Activated CD4-positive, alpha-beta T cell treated with anti-CD3 and anti-CD28 coated beads, Interleukin-10, Interleukin-2, amounts not matched to agents 100 ng/mL and 50 ng/mL, durations not matched to agents 16 hours and 8 hours (primary cell): ENCODE measurements at regions not wholly inside any gene's neighbourhood (a gene's known extent, or its start where the extent isn't known, plus 50 kb on each side); places are given as distances from the start of the nearest gene placed in this dataset.

Experiments
- DNase-seq: peaks from one replicate; pipeline ENCODE4 v3.0.0-alpha.2; 2020

DNA sequence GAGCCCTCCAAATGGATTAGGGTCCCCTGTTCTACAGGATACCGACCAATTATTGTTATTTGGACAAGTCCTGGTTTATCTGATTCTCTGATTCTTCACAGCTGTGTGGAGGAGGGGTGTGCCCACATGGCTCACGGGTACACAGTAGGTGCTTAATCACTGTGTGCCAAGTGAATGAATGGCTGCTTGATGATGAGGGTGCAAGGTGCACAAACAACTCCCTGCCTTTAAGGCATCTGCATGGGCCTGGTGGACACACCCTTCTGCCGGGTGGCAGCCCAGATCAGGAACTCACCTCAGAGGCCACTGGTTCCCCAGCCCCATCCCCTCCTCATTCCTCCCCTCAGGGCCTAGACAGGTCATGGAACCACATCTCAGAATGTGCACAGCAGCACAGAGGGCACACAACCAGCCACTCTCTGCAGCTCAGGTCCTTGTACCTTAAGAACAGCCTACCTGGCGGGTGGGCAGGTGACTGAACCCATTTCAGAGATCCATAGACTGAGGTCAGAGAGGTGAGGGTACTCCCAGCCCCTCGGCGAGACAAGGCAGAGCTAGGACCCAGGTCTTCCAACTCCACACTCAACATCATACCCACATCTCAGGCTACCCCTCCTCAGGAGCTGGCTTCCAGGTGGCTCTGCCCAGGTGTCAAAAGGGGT is 50.3 kb downstream of the SHANK2 start:
- DNase-seq, result no peak

DNA sequence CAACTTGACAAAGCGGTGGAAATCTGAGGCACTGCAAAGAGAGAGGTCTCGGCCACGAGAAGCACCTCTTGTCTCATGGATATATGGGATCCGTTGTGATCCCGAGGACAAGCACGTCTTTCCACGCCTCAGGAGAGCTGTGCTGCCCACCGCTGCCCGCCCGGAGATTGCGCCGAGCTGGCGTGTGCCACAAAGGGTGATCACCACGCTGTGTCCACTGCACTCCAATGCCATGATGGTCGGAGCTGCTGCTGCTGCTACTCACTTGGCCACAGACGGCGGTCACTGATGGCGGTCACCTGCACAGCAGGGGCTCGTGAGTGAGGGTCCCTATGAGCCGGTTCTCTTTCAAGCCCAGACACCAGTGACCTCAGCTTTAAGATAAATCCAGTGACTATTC is 51.1 kb downstream of the SHANK2 start:
- DNase-seq, result no peak

DNA sequence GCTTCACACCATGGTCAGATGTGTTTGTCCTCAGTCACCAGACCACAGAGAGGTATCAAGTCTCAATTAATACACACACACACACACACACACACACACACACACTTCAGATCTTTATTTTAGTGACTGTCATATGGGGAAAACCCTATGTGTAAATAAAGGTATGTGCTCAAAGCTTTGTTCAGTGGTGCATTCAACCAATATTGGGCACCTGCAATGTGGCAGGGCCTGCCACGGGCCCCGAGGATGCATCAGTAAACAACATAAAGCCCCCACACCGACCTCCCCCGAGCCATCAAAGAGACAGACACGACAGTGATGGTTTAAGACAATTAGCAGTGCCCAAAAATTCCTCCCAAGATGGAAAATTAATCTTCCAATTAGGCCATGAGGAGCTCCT is 51.6 kb downstream of the SHANK2 start:
- DNase-seq, result no peak

DNA sequence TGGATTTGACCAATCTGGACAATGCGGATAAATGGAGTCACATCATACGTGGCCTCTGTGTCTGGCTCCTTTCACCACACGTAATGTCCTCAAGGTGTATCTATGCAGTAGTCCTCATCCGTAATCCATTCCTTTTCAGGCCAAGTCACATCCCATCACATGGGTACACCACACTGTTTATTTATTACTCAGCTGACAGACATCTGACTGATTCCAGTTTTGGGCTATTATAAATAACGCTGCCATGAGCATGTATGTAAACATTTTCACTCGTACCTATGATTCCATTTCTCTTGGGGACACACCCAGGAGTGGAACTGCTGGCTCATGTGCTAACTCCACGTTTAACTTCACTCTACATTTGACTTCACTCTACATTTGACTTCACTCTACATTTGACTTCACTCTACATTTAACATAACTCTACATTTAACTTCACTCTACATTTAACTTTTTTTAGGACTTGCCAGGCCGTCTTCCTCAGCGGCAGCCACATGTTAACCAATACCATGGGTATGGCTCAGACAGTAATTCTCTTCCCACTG is 52.1 kb downstream of the SHANK2 start:
- no peak for DNase-seq

DNA sequence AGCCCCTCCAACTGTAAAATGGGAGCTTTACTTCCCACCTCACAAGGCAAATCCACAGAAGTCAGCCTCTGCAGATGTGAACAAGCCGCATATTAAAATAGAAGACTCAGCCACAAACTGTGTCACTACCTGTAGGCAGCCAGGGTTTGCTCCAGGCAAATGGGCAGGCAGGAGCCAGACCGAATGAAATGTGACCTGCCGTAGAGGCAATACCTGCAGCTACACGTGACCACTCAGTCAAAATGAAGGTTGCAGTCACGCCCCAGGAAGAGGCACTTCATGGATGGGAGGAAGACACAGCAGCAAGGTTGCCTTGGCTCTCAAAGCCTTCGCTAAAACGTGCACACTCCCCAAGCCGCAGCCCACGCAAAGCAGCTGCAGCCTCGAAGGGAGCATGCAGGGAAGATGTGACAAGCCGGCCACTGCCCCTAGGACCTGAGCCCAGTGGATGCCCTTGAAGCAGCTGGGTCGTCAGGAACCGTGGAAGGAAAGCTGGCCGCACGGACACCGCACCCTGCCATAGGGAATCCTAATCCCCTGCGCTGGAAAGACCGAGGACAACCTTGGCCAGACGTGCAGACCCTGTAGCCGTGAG is 53.1 kb downstream of the SHANK2 start:
- DNase-seq, result no peak

DNA sequence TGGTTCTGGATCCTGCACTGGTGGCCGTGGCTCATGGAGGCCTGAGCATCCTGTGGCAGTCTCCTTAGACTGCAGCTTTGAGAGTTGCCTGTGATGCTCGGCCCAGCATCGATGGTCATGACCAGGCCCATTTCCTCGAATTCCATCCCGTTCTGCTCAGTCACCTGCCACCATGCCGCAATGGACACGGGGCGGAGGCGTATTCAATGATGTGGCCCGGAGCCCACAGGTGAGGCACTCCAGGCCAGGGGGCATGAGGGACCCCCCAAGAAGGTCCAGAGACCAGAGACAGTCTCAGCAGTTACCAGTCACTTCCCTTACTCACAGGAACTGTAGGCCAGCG is 53.6 kb downstream of the SHANK2 start:
- DNase-seq, result no peak

DNA sequence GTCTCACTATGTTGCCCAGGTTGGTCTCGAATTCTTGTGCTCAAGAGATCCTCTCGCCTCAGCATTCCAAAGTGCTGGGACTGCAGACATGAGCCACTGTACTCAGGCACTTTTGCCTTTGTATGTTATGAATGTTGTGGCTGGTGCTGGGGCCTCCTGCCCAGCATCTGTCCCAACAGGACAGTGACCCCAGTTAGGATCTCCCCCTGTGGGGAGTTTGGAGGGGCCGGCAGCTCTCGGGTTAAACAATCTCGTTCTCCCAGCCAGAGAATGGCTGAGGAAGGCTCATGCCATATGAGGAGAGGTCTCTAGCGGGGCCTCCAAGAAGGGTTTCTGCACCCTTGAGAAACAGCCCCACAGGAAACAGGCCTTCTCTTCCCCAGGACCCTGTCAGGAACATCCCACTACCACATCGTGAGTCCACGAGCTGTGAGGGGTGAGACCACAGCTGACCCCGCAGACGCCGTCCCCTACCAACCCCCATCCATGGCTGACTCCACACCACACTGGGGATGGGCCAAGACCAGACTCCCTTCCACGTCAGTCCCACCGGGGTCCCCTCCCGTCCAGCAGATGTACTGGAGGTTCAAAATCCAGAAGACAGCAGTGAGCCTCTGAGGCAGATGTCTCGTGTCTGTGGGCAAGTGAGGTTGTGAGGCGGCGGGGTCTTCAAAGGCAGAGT is 54.1 kb downstream of the SHANK2 start:
- DNase-seq, result no peak

DNA sequence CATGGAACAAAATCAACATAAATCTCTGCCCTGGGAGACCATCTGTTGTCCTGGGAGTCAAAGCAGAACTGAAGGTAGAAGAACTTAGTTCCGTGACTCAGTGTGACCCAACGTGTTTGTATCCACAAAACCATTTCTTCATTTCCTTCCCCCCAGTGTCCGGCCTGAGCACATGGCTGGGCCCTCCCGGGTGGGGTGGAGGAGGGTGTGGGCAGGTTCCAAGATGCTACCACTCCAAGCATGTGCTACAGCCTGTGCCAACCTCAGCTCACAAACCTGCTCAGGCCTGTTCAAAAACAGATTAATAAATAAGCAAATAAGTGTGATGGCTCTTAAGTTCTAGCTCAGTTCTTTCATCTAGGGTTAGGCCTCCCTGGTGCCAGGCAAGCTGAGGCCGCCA is 55.3 kb downstream of the SHANK2 start:
- DNase-seq, result no peak

DNA sequence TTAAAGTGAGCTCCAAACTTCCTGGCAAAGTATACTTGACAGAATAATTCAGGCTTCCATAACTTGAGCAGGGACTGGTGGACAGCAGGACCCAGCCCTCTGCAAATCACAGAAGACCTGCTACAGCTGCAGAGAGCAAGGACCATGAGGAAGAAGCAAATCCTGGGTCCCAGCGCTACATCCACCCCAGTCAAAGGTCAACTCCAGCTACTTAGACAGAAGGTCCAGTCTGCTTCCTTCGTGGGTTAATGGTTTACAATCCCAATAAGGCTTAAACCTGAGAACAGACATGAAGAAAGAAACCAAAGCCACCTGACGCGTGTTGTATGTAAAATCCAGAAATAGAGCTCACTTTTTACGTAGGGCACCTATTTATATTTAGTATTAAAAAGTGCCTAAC is 57.7 kb downstream of the SHANK2 start:
- DNase-seq, result no peak

DNA sequence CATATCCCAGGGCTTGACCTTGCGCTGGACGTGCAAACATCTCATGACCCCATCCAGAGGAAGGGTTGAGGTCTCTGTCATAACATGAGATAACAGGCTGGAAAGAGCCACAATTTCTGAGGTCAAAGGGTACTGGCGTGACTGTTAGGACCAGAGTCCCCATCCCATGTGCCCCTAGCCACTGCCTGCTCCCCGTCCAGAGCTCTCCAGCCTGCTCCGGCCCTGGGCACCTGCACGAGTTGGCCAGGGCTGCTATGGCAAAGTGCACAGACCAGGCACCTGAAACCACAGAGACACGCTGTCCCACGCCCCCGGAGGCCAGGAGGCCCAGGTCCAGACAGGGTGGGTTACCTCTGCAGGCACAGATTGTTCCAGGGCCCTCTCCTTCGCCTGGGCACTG is 58.9 kb downstream of the SHANK2 start:
- no peak for DNase-seq

DNA sequence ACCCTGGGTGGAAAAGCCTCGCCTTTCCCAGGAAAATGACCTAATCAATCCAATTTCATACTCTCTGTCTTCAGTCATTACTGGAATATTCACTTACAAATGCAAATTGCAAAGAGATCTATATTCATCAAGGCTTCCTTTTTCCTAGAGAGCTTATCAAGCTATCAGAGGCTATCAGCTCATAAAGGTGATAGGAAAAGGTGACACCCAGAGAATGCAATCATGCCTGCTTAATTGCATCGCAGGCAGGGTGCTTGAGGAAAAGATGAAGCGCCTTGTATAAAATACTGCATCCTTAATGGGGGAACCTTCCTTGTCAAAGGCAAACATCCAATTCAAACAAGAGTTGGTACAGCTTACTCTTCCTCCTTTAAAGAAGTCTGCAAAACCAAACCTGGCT is 59.7 kb downstream of the SHANK2 start:
- DNase-seq, result no peak

DNA sequence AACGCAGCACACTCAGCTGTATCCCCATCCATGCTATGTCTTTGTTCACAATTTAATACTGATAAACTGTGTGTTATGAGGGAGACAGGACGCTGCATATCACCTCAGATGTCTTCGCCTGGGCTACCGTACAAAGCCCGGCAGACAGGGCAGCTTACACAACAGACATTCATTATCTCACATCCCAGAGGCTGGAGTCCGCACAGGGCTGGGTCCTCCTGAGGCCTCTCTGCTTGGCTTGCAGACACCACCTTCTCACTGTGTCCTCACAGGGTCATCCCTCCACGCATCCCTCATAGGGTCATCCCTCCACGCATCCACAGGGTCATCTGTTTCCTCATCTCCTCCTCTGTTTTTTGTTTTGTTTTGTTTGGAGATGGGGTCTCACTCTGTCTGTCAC is 61.2 kb downstream of the SHANK2 start:
- DNase-seq, result no peak

DNA sequence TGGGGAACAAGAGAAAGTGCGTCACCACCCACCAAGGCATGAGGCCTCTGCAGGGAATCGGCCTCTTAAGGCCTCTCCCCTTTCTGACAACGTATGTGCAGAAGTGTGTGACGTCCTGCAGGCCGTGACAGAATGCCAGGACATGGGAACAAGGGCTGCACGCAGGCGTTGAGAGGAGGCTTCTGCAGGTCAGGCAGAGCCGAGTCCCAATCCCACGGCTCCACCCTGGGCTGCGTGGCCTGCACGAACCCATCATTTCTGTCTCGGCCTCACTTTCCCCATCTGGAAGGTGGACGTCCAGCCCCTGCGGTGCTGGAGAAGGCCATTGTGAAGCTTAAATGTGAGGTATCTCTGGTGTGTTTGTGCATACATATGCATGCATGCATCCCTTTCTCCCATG is 61.8 kb downstream of the SHANK2 start:
- DNase-seq, result no peak

DNA sequence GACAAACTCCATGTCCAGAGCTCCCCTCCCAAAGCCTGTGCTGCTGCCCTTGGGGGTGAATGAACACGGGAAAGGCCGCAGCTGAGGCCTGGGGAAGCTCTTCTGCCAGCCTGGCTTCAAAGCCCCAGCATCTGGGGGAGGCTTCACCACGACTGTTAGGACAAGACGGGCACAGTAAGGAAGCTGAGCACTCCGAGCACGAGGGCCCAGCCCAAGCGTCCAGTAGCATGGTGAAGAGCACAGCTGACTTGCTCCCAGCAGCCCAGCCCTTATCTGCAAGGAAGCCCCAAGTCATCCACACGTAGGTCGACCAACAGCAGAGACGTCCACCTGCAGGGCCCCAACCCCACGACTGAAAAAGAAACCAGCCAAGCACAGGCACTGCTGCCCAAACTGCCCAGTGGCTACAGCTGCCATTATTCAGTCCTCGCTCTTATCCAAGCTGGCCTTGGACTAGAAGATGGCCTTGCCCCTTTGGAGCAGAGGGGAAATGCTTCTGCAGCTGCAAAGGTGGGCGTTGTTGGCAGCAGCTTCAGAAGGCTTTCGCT is 62.5 kb downstream of the SHANK2 start:
- DNase-seq, result no peak

DNA sequence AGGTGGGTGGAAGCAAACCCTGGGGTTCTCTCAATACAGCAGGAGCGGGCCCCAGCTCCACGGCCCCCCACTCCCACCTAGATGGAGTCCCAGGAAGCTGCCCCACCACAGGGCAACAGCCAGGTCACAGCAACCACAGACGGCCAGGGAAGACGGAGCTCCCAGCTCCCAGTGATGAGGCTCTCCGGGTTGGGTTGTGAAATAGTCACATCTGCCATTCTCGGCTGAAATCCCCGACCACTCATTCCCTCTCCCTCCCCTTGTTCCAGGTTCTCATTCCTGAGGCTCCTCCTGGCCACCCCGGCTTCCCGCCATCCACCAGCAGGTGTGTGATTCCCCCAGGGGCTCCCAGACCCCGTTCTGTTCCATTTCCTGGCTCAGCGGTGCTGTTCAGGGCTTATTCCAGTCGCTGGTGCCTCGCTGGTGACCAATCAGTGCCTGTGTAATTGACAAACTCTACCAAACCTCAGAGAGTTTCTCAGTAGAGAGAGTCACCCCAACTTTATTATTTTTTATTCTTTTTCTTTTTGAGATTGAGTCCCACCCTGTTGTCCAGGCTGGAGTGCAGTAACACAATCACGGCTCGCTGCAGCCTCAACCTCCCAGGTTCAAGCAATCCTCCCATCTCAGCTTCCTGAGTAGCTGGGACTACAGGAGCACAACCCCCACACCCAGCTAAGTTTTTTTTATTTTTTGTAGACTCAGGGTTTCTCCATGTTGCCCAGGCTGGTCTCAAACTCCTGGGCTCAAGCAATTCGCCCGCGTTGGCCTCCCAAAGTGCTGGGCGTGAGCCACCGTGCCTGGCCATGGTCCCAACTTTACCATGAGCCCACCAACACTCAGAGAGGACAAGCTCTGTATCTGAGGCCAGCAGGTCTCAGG is 63.2 kb downstream of the SHANK2 start:
- no peak for DNase-seq

DNA sequence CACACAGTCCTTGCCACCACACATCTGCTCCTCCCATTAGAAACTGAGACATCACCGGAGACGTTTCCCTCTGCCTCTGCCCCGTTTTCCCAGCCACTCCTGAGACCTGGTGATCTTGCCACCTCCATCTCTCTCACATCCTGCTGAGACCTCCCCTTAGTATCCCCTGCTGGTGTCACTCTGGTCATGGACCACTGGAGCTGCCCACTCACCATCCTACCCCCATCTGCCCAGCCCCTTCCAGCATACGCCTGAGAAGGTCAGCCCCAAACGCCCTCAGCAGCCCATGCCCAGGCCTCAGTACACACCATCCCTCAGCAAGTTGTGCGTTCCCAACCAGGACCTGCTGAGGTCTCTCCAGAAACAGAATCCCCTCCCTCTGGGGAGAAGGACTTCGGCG is 64.3 kb downstream of the SHANK2 start:
- DNase-seq, result no peak

DNA sequence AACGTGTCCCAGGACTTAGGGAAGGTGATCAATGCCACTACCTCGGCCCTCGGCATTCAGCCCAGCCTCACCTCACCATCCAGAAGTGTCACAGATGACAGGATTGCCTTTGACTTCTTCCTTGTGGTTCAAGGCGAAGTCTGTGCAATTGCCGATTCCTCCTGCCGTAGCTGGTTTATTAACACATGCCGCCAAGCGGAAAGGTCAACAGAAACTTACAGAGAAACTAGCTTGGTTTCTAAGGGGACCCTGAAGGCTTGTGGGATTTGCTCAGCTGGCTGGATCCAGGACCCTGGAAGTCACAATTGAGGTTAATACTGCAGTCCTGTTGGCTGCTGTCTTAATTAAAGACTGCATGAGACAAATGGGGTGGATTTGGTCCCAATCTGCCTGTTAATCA is 65.6 kb downstream of the SHANK2 start:
- no peak for DNase-seq

DNA sequence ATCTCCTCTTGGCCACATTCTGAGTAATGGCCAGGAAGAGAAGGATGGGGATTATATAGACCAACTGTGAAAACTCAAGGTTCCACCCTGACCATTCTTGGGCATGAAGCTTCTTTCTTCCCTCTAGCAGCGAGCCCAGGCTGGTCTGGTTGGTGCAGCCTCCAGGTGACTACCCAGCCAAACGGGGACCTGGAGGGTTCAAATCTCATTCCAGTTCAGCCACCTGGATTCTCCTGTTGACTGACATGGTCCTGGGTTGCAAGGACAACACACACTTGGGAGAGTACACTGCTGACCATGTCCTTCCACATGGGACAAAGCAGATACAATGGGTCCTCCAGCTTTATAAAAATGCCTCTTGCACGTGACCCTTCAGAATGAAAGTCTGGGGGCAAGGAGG is 67.0 kb downstream of the SHANK2 start:
- DNase-seq, result no peak

DNA sequence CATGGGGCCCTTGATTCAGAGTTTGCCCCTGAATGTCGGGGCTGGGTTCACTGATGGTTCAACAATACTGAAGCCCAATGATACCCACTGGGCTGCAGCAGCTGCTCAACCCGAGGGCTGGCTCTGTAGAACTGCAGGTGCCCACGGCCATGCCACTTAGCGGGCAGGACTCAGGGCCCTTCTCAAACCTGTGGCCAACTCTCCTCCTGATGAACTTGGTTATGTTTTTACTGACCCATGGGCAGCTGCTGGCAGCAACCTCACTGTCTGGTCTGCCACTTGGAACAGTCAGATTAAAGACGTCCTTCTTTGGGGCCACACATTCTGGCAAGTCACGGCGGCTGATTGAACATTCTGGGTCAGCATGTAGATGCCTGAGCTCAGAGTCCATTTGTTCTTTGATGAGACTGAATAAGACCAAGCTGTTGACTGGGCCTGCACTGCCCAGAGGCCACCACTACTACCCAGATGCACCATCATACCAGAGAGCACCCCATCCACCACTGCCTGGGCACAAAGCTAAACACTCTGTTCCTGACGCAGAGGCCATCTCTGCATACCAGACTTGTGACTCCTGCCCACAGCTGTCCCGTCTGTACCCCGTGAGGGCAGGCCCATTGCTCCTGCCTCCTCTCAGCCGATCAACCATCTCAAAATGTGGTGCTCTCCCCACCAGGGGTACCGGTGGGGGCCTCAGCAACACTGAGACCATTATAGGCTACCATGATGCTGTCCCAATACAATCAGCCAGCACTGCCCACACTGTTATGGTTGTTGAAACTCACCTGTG is 67.8 kb downstream of the SHANK2 start:
- DNase-seq, result no peak

DNA sequence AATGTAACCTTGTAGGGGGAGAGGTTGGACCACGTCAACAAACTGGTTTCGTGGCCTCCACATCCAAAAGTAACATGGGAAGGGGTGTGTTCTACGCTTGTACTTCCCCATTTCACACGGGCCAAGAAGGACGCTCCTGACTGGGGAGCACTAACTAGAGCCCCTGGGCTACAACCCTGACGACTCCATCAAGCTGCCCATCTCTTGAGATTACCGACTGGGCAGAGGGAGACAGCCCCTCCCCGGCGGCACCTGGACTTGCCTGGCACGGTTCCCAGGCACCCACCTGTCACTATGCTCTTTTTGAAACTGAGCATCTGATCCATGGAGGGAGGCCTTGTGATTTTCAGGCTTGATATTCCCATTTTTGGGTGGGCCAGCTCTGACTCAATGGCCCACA is 68.5 kb downstream of the SHANK2 start:
- DNase-seq, result no peak

DNA sequence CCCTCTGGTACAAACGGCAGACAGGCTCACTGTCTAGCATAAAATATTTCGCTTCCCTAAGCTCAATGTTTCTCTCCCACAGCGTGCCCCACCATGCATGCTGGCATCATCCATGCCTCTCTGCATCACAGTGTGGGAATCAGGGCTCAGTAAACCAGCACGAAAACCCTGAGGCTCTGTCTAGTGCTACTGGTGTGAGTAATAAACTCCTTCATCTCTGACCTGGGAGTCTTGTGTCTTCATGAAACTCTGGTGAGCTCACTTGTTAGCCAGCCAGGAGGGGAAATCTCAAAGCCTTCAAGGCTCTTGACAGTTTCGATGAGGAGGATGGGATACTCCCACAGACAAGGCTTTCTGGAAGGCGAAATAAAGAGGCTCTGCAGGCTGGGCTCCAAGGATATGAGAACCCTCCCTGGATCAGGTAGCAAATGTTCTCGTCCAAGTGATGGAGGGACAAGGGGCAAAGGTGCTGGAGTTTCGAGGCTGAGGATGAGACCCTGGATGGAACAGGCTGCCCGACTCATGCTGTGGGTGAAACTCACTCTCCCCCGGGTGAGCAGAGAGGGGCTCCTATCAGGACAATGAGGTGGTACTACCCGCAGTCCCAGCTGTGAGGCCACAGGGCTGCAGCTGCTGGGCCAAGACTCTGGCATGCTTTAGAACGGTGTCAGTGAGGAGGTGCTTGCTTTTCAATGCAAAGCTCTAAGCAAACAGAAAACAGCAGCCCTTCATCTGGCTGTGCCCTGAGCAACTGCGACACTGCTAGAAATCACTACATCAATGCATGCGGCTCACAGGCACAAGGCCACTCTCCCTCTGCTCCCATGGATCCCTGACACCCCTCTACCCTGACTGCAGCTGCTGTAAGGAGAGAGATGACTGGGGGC is 69.3 kb downstream of the SHANK2 start:
- DNase-seq, result no peak
